ENCODE measurements at regions not wholly inside any gene's neighbourhood (a gene's known extent, or its start where the extent isn't known, plus 50 kb on each side); places are given as distances from the start of the nearest gene placed in this dataset.

DNA sequence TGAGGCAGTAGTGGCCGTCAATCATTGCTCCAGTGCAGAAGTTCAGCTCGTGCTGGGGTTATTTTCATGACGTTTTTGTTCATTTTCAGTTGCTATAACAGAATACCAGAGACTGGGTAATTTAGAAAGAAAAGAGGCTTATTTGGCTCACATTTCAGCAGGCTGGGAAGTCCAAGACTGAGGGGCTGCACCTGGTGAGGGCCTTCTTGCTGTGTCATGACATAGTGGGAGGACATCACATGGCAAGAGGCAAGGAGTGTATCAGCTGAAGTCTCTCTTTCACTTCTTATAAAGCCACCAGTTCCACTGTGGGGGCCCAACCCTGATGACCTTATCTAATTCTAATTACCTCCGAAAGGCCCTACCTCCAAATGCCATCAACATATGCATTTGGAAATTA is 58.0 kb upstream of the DPP10 start:
- H3K4me3 ChIP-seq (ENCODE audit: low read depth, low read length): no peak overlapping the region
- no peaks in the 10 kb centered on the region for H3K36me3 ChIP-seq (ENCODE audit: control insufficient read depth, insufficient read depth, low read length)
- no peaks in the 10 kb centered on the region for H3K9me3 ChIP-seq (ENCODE audit: control insufficient read depth, insufficient read depth, low read length)
- H3K4me1 ChIP-seq (ENCODE audit: control insufficient read depth, insufficient read depth, low read length): no peaks in the 10 kb centered on the region
- no peaks in the 10 kb centered on the region for H3K27me3 ChIP-seq (ENCODE audit: control insufficient read depth, insufficient read depth, low read length)
- H3K9ac ChIP-seq (ENCODE audit: low read depth, low read length): no peak overlapping the region
- H3K27ac ChIP-seq (ENCODE audit: low read depth, low read length): no peak overlapping the region

DNA sequence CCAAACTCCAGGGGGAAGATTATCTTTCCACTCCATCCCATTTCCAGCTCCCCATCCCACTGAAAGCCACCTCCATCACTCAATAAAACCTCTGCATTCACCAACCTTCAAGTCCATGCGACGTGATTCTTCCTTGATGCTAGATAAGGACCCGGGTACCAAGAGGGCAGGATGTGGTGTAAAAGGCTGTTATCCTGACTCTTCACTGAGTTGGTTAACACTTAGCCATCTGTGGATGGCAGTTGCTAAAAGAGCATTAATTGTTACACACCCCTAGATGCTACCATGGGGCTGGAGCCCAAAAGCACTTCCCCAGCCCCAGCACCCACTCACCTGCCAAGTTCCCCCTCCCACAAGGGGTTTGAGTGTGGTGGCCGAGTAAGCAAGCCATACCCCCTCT is 53.4 kb upstream of the DPP10 start:
- Histone ChIP-seq H3K9me3 (ENCODE audit: control insufficient read depth, insufficient read depth, low read length) (no peaks in the 10 kb centered on the region), H3K4me1 (ENCODE audit: control insufficient read depth, insufficient read depth, low read length) (peaks cover 5% of the 10 kb centered on the region; the same call in 1 of the 2 replicates), H3K36me3 (ENCODE audit: control insufficient read depth, insufficient read depth, low read length) (no peaks in the 10 kb centered on the region), H3K4me3 (ENCODE audit: low read depth, low read length) (no peak overlapping the region), H3K27me3 (ENCODE audit: control insufficient read depth, insufficient read depth, low read length) (no peaks in the 10 kb centered on the region), H3K27ac (ENCODE audit: low read depth, low read length) (no peak overlapping the region), H3K9ac (ENCODE audit: low read depth, low read length) (no peak overlapping the region)
